Endothelial cell of umbilical vein (primary cell): ENCODE measurements at regions not wholly inside any gene's neighbourhood (a gene's known extent, or its start where the extent isn't known, plus 50 kb on each side); places are given as distances from the start of the nearest gene placed in this dataset.

Experiments
- BruUV-seq: library from RNA; stranded (reverse); fragments of 400-500 nt; replicated peaks from 2 replicates; lab custom pipeline; 2021; lab: Mats Ljungman, UMichigan
- CTCF ChIA-PET: fragments of 300-600, 350-600 bp; sonication (Branson Sonifier 250); formaldehyde crosslinking; loops from one replicate; lab custom pipeline; 2021; ENCODE audit warnings: antibody characterized with exemption, inconsistent platforms; lab: Charles Lee
- POLR2A ChIA-PET: fragments of 300-600, 350-600 bp; sonication (Branson Sonifier 250); formaldehyde crosslinking; loops from one replicate; lab custom pipeline; 2021; ENCODE audit warnings: antibody characterized with exemption, inconsistent platforms; lab: Charles Lee
- DNase-seq: peaks from one replicate; pipeline ENCODE4 v3.0.0-alpha.2; 2011; ENCODE audit warnings: low read depth, low spot score
- FAIRE-seq: peaks from 2 replicates; lab custom pipeline; 2011; peaks lifted over from hg19 to GRCh38; lab: Jason Lieb, UNC
- H2AFZ ChIP-seq: 2 replicates; pipeline ENCODE4 v1.6.0; 2012; ENCODE audit warnings: low read depth, low read length, control low read depth, inconsistent platforms
- H3K27ac ChIP-seq: 2 replicates; pipeline ENCODE4 v1.5.1; 2011; ENCODE audit warnings: low read depth, mild to moderate bottlenecking, control low read depth, low read length, moderate library complexity; ENCODE audit not compliant: insufficient read depth
- H3K27me3 ChIP-seq, 2 experiments: 2 replicates each; pipeline versions ENCODE4 v1.6.0 to v1.6.1; 2011; ENCODE audit warnings: low read length in 2 of 2, mixed read lengths in 1 of 2; ENCODE audit not compliant: control insufficient read depth in 2 of 2, insufficient read depth in 2 of 2
- H3K36me3 ChIP-seq, 2 experiments: 2 replicates in 1 of 2; 3 replicates in 1 of 2; pipeline ENCODE4 v1.5.1; 2011; ENCODE audit warnings: low read length in 2 of 2, mild to moderate bottlenecking in 1 of 2, moderate library complexity in 1 of 2; ENCODE audit not compliant: control insufficient read depth in 2 of 2, insufficient read depth in 2 of 2; ENCODE audit errors: extremely low read depth in 1 of 2
- H3K4me1 ChIP-seq: 3 replicates; pipeline ENCODE4 v1.5.1; 2011; ENCODE audit warnings: mild to moderate bottlenecking, low read length; ENCODE audit not compliant: control insufficient read depth, insufficient read depth; ENCODE audit errors: extremely low read depth
- H3K4me2 ChIP-seq: 2 replicates; pipeline ENCODE4 v1.6.1; 2011; ENCODE audit warnings: low read length, control low read depth, mixed read lengths; ENCODE audit not compliant: insufficient read depth
- H3K4me3 ChIP-seq, 3 experiments: fragments of 200-600 bp in 1 of 3; sonication (generic), shearing (Covaris generic) in 1 of 3; replicated peaks in 1 of 3; 2 replicates each; pipeline ENCODE4 v1.5.1; 2011 to 2016; ENCODE audit warnings: control low read depth in 3 of 3, low read length in 3 of 3, mild to moderate bottlenecking in 2 of 3, inconsistent platforms in 1 of 3, low read depth in 1 of 3, moderate library complexity in 1 of 3; ENCODE audit not compliant: insufficient read depth in 1 of 3
- H3K79me2 ChIP-seq: 2 replicates; pipeline ENCODE4 v1.6.0; 2012; ENCODE audit warnings: low read length, inconsistent platforms; ENCODE audit not compliant: control insufficient read depth, insufficient read depth
- H3K9ac ChIP-seq: replicated peaks from 2 replicates; pipeline ENCODE3; 2011; ENCODE audit warnings: low read length, control low read depth; ENCODE audit not compliant: insufficient read depth; ENCODE audit errors: extremely low read depth
- H3K9me1 ChIP-seq: replicated peaks from 3 replicates; pipeline ENCODE4 v1.6.0; 2011; ENCODE audit warnings: mild to moderate bottlenecking, low read length; ENCODE audit not compliant: control insufficient read depth, insufficient read depth; ENCODE audit errors: extremely low read depth
- H3K9me3 ChIP-seq: replicated peaks from 2 replicates; pipeline ENCODE4 v1.5.1; 2012; ENCODE audit warnings: low read length, inconsistent platforms; ENCODE audit not compliant: control insufficient read depth, insufficient read depth
- H4K20me1 ChIP-seq: replicated peaks from 2 replicates; pipeline ENCODE3; 2011; ENCODE audit warnings: mild to moderate bottlenecking, low read length; ENCODE audit not compliant: control insufficient read depth, insufficient read depth; ENCODE audit errors: extremely low read depth
- EZH2 ChIP-seq: IDR thresholded peaks from 2 replicates; pipeline ENCODE4 v1.6.1; 2012; ENCODE audit warnings: borderline replicate concordance, low read depth, mild to moderate bottlenecking, moderate library complexity, low read length, inconsistent platforms; ENCODE audit not compliant: severe bottlenecking
- FOS ChIP-seq: IDR thresholded peaks from 2 replicates; pipeline ENCODE4 v1.6.1; 2011; ENCODE audit warnings: mild to moderate bottlenecking, low read length, moderate library complexity, borderline replicate concordance; ENCODE audit not compliant: insufficient read depth
- GATA2 ChIP-seq: IDR thresholded peaks from 2 replicates; pipeline ENCODE4 v1.7.0; 2011; ENCODE audit warnings: low read depth, mild to moderate bottlenecking, moderate library complexity, mixed read lengths, low read length; ENCODE audit not compliant: insufficient read length, insufficient read depth
- JUN ChIP-seq: IDR thresholded peaks from 2 replicates; pipeline ENCODE4 v1.6.1; 2011; ENCODE audit warnings: borderline replicate concordance, low read depth; ENCODE audit not compliant: insufficient read length, insufficient read depth
- MYC ChIP-seq: IDR thresholded peaks from one replicate; pipeline ENCODE4 v1.6.1; 2011; ENCODE audit warnings: mild to moderate bottlenecking, low read depth, low read length
- POLR2A ChIP-seq: IDR thresholded peaks from 2 replicates; pipeline ENCODE4 v1.6.1; 2012; ENCODE audit warnings: low read depth, mild to moderate bottlenecking, control low read depth, low read length
- POLR2AphosphoS5 ChIP-seq: IDR thresholded peaks from 2 replicates; pipeline ENCODE4 v1.6.1; 2012; ENCODE audit warnings: low read depth, mild to moderate bottlenecking, control low read depth, low read length, moderate library complexity; ENCODE audit not compliant: insufficient read depth
- dilution Hi-C: fragments of 300-500 bp; cut with MboI; formaldehyde crosslinking; loops from one replicate; pipeline ENCODE4 v1.15.0; 2019; ENCODE audit warnings: low sequenced_read_pairs; ENCODE audit not compliant: extremely low pct_ligation_motif_present
- intact Hi-C: fragments of 100-400 bp; cut with micrococcal nuclease; formaldehyde crosslinking; loops from one replicate; pipeline ENCODE4 v1.10.0; 2022

DNA sequence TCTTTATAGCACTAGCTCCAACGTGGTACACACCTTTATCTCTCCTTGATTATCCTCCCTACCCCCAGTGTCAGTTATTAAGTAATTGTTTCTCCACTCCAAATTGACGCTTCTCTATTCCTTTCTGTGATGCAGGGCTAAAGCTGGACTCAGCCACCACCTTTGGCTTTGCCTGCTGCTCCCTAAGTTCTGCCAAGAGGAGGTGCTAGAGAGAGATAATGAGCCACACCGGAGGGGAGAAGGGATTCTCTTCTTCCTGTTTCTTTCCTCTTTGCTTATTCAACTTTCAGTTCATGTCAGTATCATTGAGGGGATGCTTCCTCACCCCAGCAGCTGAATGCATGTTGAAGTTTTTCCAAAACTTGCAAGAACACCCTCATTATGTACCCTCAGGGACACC lies 176.5 kb downstream of the GBA3 start:
- dilution Hi-C loops, result no loop called here
- no peak for DNase-seq
- Histone ChIP-seq H3K36me3 (no peaks in the 10 kb centered on the region), H3K27me3 (no peaks in the 10 kb centered on the region), H3K4me2 (no peak overlapping the region), H3K9ac (no peak overlapping the region), H3K9me1 (no peaks in the 10 kb centered on the region), H2AFZ (no peak overlapping the region), H3K4me1 (no peaks in the 10 kb centered on the region), H3K79me2 (no peaks in the 10 kb centered on the region), H4K20me1 (no peaks in the 10 kb centered on the region), H3K27ac (no peak overlapping the region), H3K4me3 (no peak overlapping the region), H3K9me3 (peaks cover 4% of the 10 kb centered on the region)
- no peak for TF ChIP-seq POLR2A
- no peak for TF ChIP-seq MYC
- no peak for TF ChIP-seq GATA2
- no peak for TF ChIP-seq JUN
- no peak for TF ChIP-seq EZH2
- no peak for TF ChIP-seq FOS
- no peak for TF ChIP-seq POLR2AphosphoS5
- ChIA-PET POLR2A (no interaction called here), CTCF (no interaction called here)
- no TSS peak for BruUV-seq
- no peak for FAIRE-seq
- intact Hi-C loops, result no loop called here
